Suprapubic skin (tissue), 3 donors: ENCODE measurements at regions not wholly inside any gene's neighbourhood (a gene's known extent, or its start where the extent isn't known, plus 50 kb on each side); places are given as distances from the start of the nearest gene placed in this dataset.

Source experiments
- CTCF ChIP-seq, 2 donors: fragments of 200-600 bp in 1 of 2; fragments of 450-650 bp in 1 of 2; sonication (generic) in 1 of 2; IDR thresholded peaks; one replicate each; pipeline ENCODE4 v1.5.1; 2016 to 2019; ENCODE audit warnings: antibody characterized with exemption in 2 of 2, mild to moderate bottlenecking in 1 of 2, moderate library complexity in 1 of 2
- EP300 ChIP-seq: sonication (generic); formaldehyde crosslinking; IDR thresholded peaks from one replicate; pipeline ENCODE4 v1.6.1; 2017; ENCODE audit warnings: antibody characterized with exemption

- TF ChIP-seq CTCF (IDR thresholded peaks at IDR 0.05) (no peak), EP300 (no peak)
These were observed 85.0 kb upstream of the TACR1 start for GRCh38 chr2:75284345-75284744.
